ENCODE measurements at regions not wholly inside any gene's neighbourhood (a gene's known extent, or its start where the extent isn't known, plus 50 kb on each side); places are given as distances from the start of the nearest gene placed in this dataset.

DNA sequence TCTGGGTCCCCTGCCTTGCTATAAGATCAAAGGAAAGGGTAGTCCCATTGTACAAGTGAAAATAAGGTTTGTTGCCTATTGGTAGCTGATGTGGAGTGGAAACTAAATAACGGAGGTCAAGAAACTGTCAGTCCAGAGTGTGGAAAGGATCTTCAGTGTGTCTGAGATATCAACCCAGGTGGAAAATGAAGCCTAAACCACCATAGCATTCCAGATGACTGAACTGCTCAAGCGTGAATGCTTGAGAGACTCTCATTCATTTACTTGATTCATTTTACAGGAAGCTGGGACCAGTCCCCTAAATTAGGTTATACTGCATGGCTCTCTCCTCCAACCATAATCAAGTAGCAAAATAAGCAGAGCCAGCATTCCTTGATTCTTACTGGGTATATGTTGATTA is 116.0 kb upstream of the SLC28A3 start:
- DNase-seq = no peak

DNA sequence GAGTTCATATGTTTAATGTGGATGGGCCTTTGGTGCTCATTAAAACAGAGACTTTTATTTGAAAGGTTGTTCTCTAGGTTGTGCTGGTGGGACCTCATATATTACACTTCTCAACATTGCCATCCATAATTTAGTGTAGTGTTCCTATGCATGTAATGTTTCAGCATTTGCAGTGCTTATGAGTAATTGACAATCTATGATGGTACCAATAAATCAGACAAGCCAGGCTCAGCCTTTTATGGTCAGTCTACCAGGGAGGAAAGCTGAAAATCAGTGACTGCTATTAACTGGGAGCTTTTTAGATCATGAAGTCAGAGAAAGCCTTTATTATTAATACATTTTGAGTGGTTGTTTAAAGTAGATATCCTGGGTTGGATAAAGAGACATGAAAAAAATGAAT is 120.1 kb upstream of the SLC28A3 start:
- DNase-seq = no peak

DNA sequence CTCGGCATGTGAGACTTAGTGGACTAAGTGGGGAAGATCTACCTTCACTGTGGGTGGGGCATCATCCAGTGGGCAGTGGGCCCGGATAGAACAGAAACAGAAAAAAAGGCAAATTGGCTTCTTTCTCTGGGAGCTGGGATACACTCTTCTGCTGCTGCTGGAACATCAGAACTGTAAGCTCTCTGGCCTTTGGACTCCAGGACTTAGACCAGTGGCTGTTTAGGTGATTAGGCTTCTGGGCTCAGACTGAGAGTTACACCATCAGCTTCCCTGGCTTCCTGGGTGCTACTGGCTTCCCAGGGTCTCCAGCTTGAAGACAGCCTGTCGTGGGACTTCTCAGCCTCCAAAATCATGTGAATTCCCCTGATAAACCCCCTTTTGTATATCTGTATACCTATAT is 122.7 kb upstream of the SLC28A3 start:
- no peak for DNase-seq

DNA sequence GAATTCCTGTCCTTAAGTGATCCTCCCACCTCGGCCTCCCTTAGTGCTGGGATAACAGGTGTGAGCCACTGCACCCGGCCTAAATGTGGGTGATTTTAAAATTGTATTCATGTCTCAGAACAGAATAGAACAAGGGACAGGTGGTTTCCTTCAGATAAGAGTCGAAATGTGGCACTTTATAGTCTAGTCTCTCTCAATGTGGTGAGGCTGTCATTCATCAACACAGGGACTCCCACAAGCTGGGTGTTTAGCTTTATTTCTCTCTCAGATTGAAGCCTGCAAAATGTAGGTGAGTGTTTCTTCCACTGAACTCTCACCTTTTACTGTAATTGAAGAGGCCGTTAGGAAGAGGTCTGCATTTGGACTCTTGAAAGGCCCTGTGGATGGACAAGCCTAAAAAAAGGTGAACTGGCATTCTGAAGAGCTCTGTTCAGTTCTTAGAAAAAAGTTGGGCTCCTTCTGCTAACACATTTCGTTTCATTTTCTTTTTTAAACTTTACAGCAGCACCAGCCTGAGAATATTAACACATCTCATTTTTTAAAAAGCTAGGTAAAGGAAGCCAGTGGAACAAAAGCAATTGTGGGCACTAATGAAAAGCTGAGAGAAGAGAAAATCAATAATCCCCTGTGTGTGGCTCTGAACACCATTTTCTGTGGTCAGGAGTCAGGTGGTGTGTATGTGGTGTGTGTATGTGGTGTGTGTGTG is 126.2 kb upstream of the SLC28A3 start:
- no peak for DNase-seq

DNA sequence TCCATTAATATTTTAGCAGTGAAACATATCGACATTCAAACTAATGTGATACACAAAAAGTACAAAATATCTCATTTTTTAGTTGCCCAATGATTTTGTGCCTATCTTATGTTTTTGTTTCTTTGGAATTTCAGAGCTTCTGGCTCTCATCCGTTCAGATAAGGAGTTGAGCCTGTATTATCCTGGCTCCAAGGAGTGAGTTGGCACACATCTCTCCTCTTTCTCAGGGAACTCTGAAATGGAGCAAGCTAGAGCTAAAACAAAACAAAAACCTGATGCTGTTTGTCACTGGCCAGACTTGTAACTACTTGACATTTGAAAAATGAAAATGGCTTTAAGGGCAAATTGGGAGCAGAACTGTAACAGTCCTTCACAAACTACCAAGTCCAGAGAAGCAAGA is 131.3 kb upstream of the SLC28A3 start:
- no peak for DNase-seq

DNA sequence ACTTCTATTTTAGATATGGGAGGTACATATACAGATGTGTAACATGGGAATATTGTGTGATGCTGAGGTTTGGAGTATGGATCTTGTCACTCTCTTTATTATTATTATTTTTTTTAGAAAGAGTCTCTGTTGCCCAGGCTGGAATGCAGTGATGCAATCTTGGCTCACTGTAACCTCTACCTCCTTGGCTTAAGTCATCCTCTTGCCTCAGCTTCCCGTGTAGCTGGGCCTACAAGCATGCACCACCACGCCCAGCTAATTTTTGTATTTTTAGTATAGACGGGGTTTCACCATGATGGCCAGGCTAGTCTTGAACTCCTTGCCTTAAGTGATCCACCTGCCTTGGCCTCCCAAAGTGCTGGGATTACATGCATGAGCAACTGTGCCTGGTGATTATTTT is 138.4 kb upstream of the SLC28A3 start:
- DNase-seq = no peak

DNA sequence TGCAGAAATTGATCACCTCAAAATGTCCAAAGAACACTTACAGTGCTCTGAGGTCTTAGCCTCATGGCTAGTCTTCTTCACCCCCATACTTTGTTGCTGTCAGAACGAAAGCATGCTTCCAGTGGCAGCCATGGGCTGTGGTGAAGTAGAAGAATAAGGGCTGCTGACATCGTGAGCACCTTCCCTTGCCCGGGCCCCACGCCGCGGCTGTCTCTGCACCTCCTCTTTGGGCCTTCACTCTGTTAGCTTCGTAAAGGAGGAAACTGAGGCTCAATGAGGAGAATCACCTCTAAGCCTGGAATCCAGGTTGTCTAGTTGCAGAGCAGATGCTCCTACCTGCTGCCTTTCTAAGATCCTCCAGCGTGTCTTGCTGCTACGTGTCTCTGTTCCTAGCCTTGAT is 139.5 kb upstream of the SLC28A3 start:
- DNase-seq = no peak

DNA sequence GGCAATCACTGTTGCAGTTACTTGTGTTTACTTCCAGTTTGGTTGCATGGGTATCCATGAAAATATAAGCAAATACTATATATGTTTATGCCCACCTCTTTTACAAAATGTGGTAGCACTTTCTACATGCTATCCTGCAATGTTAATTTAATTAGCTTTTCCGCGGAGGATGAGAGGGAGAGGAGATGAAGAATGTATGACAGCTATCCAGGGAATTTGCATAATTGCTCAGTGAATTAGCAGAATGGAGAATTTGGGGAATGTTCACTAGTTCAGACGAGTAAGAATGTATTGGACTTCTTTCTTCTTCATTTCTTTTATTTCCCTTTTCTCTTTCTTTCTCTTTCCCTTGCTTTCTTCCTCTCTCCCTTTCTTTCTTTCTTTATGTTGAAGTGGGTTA is 140.7 kb upstream of the SLC28A3 start:
- DNase-seq = no peak

DNA sequence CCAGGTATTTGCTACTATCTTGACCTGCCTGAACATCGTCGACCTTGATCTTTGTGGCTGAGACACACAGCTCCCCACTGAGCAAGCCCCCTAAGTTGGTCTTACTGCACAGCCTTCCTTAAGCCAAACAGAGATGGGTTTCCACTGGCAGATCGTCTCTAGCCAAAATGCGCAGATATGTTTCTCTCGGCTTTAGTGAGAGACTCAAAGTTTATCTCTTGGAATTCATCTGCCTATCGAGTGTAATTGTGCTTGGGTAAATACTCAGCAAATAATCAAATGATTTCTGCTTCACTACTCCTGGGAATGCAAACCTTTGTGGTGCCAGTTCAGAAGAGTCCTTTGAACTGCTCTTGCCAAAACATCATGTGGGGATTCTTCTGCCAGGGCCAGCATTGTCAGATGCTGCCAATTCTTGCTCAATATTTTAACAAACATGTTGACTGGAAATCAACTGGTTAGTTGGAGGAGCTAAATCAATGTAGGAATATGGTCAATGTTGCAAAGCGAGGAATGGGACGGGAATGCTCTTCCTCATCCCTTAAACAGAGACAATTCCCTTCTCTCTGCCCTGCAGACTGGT is 141.2 kb upstream of the SLC28A3 start:
- DNase-seq = peak; percentile 24

DNA sequence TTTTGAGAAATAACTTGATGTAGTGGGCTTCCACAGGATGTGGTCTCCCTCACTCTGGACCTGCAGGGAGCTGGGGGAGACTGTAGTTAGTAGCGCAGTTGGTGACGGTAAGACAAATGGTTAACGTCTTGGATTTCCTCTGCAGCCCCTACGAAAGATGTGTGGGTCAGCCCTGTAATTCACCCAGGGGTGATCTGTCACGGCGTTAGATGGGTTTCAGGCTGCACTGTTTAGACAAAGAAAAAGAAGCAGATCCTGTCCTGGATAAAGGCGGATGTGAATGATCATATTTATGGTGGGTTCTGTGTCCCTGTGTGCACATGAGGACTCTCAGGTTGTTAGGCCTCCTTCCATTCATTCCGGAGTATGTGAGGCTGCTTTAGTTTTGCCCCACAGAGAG is 142.0 kb upstream of the SLC28A3 start:
- DNase-seq = no peak

DNA sequence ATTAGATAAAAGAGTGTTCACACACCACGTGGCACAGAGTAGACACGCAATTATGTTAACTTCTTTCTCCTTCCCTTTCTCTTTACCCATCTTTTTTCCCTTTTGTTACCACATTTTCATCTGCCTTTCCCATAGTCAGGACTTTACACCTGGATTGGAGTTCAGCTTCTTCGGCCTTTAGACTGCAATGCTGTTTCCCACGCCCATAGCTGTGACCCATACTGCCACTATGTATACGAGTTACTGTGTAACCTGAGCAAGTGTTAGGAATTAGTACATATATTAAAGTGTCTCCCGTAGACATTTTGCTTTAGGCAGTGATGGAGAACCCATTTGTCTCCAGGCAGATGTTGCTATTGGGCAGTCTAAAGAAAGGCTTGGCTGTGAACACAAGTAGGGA is 143.6 kb upstream of the SLC28A3 start:
- DNase-seq = no peak

DNA sequence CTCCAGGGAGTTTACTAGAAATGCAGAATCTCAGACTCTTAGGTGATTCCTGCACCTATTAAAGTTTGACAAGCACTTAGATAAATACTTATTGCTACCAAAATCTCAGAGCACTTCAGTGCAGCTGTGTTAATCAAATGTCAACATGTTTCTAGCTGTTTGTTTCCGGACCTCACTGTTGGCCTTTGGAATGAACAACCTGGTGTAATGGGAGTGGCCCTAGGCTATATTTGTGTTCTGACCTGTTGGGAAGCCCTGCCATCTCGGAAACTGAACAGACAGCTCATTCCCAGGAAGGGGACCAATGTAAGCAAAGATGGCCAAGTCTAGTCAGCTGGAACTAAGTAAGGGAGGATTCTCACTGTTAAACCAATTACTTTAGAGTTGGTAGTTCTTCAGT is 145.0 kb upstream of the SLC28A3 start:
- no peak for DNase-seq

DNA sequence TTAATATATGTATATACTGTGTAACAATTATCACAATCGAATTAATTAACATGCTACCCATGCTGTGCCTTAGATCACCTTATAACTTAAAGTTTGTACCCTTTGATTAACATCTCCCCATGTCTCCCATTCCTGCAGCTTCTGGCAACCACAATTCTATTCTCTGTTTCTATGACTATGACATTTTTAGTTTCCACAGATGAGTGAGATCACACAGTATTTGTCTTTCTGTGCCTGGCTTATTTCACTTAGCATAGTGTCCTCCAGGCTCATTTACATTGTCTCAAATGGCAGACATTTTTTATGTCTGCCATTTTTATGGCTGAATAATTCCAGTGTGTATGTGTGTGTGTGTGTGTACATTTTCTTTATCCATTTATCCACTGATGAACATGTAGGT is 146.1 kb upstream of the SLC28A3 start:
- no peak for DNase-seq

DNA sequence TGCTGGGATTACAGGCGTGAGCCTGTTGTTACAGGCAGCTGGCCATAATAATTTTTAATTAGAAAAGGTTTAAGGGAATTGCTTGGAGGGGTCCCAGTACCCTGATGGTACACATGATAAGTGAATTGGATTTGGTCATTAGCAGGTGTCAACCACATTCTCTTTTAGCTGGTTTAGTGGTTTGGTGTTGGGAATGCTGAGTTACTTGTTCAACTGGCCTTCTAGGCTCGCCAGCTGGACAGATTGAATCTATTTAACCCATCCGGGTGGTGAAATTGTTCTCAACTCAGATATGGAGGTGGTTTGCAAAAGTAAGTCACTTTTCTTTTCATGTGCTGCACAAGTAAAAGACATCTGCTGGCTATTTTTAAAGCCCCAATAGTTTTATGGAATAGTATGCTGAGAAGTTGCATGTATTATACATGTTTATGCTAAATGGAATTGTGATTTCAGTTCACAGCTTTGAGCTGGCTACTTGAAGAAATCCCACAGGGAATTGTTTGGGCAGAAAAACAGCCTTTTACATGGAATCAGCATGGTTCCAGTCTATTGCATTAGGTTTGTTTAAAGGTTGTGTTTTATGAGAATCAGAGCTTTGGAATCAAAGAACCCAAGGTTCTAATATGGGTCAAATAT is 149.8 kb upstream of the SLC28A3 start:
- no peak for DNase-seq

DNA sequence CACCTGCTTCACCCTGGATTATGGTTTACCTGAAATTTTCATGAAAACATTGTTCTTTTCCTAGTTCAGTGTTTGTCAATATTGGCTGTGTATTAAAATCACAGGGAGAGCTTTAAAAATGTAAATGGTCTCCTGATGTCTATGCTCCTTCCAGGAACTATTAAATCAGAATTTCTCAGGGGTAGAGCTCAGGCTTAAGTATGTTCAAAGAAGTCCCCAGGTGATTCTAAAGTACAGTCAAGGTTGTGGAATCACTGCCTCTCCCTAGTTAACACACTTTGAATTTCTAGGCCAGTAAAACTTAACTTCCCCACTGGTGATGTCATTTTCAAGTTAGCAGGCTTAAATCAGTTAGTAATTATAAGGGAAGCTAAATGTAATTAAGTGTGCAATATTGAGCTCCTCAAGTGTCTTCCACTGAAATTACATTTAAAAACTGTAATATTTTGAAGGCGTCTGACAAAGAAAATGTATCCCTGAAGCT is 150.3 kb upstream of the SLC28A3 start:
- DNase-seq = no peak

DNA sequence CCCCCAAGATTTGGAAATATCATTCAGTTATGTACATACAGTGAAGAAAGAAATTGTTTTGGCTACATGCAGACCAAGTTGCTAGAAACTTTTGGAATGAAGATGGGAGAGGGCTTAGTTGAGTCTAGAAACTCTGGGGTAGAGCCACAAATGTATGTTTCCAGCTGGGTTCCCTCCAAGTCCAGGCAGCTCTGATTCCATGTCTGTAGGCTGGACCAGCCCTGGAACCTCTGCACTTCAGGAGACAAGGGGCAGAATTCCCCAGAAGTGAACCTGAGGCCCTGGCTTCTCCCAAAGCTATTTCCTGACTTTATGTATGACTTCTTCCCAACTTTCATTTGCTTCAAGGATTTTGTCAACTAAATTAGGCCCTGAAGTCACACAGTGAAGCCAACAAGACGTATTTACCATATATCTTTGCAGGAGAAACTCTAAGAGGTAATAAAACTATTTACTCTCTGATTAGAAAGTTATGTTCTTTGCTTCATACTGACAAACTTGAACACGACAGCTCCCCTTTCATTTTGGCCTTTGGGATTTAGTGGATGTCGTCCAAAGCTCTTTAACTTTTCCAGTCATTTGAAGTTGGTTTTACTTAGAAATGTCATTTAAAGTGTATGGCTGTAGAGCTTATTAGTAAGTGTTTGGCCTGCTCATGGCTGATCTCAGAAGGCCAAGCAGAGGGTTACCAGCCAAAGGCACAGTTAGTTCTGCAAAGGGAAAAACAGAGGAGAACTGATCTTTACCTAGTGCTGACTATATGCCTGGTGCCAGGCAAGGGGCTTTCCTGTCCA is 152.0 kb upstream of the SLC28A3 start:
- DNase-seq = no peak

DNA sequence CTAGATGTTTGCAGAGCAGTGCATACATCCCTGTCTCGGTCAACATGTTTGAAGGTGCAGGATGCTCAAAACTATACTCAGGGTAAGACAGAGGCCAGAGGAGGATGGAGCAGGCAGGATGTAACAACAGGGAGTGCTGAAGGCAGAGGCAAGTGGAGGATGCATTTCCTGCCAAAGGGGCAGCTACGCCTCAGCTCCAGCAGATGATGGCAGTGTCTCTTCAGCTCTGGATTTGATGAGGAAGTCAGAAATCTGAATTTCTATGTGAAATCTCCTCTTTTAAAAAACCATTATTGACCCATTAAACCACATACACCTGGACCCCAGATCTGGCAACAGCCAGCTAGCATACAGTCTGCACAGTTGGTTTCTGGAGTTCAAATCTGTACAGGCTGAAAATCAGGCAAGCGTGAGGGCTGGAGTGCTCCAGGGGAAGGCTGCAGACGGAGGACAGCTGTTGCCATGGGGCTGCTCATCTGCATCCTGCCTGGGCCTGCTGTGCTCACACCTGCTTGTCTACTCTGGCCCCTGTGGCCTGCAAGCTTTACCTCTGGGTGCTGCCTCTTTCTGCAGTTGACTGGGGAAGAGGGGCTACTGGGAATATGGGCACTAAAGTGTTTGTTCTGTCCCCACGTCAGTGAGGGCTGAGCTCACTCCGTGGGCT is 152.9 kb upstream of the SLC28A3 start:
- no peak for DNase-seq

DNA sequence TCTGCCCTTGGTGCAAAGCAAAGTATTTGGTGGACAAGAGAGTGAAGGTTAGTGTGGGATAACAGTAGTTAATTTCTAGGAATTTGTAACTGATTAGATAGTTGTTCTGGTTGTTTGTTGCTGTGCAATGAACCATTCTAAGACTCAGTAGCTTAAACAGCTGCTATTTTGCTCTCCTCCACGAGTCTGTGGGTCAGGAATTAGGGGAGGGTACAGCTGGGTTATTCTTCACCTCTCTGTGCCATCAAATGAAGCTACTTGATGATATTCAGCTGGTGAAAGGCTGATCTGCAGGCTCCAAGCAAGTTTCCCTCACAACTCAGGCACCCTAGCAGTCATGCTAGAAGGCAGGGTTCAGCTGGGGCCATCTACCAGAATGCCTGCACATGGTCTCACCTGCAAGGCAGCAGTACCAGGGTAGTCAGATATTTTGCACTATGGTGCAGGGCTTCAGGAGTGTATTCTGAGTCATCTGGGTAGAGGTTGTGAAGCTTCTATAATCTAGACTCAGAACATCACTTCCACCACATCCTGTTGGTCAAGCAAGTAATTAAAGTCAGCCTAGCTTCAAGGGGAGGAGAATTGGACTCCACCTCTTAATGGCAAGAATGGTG is 159.5 kb upstream of the SLC28A3 start:
- DNase-seq = no peak

DNA sequence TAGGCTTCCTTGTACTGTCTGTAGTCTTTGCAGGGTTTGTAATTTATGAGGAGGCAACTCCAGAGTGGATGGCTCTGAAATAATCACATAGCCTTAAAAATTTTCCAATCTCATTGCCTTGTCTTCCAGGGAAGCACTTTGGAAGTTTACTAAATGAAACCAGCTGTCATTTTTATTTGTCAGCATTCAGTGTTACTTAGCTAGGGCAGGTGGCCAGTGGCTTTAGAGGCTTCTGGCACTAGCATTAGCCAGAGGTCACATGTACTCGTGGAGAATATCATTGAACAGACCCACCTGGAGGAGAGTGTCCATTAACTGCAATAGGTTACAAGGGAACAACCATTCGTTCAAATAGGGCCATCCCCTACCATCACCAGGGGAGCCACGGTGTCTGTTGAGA is 160.3 kb upstream of the SLC28A3 start:
- DNase-seq = no peak

DNA sequence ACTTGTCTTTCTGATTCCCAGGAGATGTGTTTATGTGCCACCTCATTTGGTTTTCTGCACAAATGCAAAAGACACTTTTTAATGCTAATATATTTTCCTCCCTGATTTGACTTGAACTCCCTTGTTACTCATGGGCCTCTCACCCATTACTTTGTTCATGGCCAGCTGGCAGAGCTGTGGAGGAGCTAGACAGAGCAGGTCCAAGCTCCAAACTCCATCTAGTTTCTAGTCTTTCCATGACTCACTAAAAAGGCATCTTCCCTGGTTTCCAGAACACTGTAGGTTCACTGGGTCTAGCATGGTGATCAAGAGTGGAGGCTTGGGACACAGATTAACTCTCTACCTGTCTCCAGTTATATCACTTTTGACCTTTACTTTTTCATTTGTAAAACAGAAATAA is 161.0 kb upstream of the SLC28A3 start:
- no peak for DNase-seq

DNA sequence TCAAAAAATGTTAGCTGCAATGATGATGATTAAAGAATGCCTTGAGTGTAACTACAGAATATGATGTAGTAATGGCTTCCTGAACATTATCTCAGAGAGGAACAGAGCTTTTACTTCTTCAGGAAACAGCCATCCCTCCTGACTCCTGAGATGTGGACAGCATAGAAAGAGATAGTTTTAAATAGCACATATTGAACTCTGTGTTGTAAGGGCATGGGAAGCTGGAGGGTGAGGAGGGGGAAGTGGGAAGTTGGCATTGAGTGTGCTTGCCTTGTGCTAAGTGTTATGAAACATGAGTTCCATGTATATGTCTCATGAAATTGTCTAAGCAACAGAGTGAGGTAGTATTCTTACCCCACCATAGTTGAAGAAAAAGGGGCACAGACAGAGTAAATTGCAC is 161.5 kb upstream of the SLC28A3 start:
- no peak for DNase-seq

DNA sequence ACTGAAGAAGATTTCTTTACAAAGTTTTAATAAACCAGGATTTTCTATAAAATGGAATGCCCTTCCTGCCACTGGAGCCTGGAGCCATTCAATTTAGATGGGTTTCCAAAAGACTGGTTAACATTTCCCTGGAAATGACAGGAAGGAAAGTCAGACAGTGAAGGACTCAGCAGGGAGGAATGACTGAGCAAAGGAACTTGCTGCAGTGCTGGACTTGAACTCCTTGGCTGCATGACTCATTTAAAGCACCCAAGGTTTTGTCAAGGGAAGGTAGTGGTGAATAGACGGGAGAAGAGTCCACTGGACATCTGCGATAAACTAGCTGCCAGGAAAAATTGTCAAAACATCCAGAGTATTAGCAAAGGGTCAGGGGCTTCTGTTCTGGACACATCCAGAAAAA is 163.8 kb upstream of the SLC28A3 start:
- DNase-seq = no peak

DNA sequence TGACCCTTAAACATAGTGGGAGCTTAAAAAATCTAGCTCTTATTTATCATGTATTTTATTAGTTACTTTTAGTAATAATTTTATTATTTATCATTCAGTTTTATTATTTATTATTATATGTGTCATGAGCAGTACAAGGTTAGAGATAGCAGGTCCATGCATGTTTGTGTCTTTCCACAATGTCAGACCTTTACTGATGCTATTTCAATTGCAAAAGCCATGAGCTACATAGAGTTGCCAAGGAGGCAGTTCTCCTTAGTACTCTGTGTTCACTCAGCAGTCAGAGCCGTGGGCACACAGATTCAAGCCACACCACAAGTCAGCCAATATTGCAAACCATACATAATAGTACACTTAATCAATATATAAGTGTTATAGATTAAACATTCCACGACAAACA is 157.9 kb upstream of the NTRK2 start:
- no peak for DNase-seq

Measured in kidney glomerular epithelial cell (primary cell).